Transverse colon (tissue), 4 donors: ENCODE measurements at regions not wholly inside any gene's neighbourhood (a gene's known extent, or its start where the extent isn't known, plus 50 kb on each side); places are given as distances from the start of the nearest gene placed in this dataset.

Experiments
- DNase-seq: peaks from one replicate; pipeline ENCODE4 v3.0.0-alpha.2; 2019
- H3K27ac ChIP-seq, 4 donors: fragments of 200-600 bp; sonication (generic); 2 replicates each; pipeline ENCODE4 v1.5.1; 2016 to 2018; ENCODE audit warnings: inconsistent platforms in 4 of 4
- H3K27me3 ChIP-seq: fragments of 200-600 bp; sonication (generic); 2 replicates; pipeline ENCODE4 v1.5.1; 2017; ENCODE audit warnings: inconsistent platforms
- H3K36me3 ChIP-seq, 4 donors: fragments of 200-600 bp; sonication (generic); 2 replicates each; pipeline ENCODE4 v1.5.1; 2017 to 2019; ENCODE audit warnings: inconsistent platforms in 4 of 4
- H3K4me1 ChIP-seq, 4 donors: fragments of 200-600 bp; sonication (generic); 2 replicates each; pipeline ENCODE4 v1.5.1; 2017 to 2020; ENCODE audit warnings: inconsistent platforms in 4 of 4
- H3K4me3 ChIP-seq, 4 donors: fragments of 200-600 bp; sonication (generic); 1 replicate in 1 of 4; 2 replicates in 3 of 4; pipeline versions ENCODE4 v1.5.1 to v1.6.1; 2017 to 2019; ENCODE audit warnings: inconsistent platforms in 4 of 4
- H3K9me3 ChIP-seq, 2 donors: fragments of 200-600 bp; sonication (generic); 2 replicates each; pipeline ENCODE4 v1.5.1; 2017 to 2019; ENCODE audit warnings: inconsistent platforms in 2 of 2
- EP300 ChIP-seq: sonication (generic); formaldehyde crosslinking; IDR thresholded peaks from one replicate; pipeline ENCODE4 v1.6.1; 2017; ENCODE audit warnings: antibody characterized with exemption, low read depth
- POLR2A ChIP-seq: fragments of 450-650 bp; IDR thresholded peaks from one replicate; pipeline ENCODE4 v1.6.1; 2016; ENCODE audit warnings: antibody characterized with exemption, mild to moderate bottlenecking, moderate library complexity
- POLR2AphosphoS5 ChIP-seq, 3 donors: sonication (generic); formaldehyde crosslinking; IDR thresholded peaks; one replicate each; pipeline ENCODE4 v1.6.1; 2016; ENCODE audit warnings: antibody characterized with exemption in 3 of 3
- WGBS, 2 donors: methylation state at CpG; one replicate each; pipeline ENCODE4 v1.1.5; 2018; ENCODE audit warnings: low coverage in 1 of 2; 5-methylcytosine and 5-hydroxymethylcytosine counted together
- in situ Hi-C, 4 donors: fragments of 200-750 bp; cut with MboI; loops; one replicate each; pipeline versions ENCODE4 v1.15.0 to v1.15.1; 2017; ENCODE audit warnings: low sequenced_read_pairs in 3 of 4, low pct_ligation_motif_present in 1 of 4, low pct_unique_long_range_greater_than_20kb in 1 of 4
- intact Hi-C: fragments of 100-400 bp; cut with DNase I; formaldehyde crosslinking; loops from one replicate; pipeline ENCODE4 v1.15.1; 2023; ENCODE audit warnings: low total_unique reads
- TF ChIP-seq, protein P1 (sequence below), 5 experiments: fragments of 200-600 bp in 3 of 5; fragments of 450-650 bp in 2 of 5; sonication (generic) in 3 of 5; IDR thresholded peaks; 1 replicate in 2 of 5; 2 replicates in 3 of 5; pipeline ENCODE4 v1.5.1; 2016 to 2017; ENCODE audit warnings: antibody characterized with exemption in 5 of 5, inconsistent platforms in 3 of 5, mild to moderate bottlenecking in 2 of 5, moderate library complexity in 1 of 5

DNA sequence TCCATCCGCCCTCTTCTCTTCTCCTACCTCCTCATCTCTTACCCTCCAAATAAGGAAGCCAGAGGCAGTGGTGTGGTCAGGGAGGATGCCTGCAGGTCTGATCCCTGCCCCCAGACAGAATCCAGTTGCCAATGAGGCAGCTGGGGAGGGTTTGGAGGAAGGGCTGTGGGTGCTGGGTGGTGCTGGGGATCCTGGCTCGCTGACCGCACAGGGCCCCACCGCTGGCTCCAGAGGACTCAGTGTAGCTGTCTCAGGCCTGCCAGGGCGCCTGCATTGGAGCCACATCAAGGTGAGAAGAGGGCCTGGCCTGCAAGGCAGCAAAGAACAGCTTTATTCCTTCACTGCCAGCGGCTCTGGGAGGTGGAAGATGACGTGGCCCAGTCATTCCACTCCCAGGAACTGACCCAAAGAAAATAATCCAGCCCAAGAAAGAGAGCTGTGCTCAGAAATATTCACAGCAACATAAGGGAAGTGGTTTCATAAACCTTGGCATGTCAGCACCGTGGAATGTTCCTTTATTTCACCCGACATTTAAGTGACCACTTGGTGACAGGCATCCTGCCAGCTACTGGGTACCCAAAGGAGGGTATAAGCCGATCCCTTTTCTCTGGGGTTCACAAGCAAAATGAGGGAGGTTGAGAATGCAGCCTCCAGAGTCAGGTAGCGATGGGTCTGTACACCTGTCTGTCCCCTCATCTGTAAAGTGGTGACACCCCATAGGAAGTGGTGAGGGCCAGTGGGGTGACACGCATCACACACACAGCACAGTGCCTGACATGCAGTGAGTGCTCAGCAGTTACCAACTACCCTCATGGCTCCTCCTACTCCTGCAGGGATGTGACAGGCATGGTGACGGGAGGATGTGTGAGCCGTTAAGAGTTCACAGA is 125.1 kb downstream of the SNX5 start:
- Histone ChIP-seq H3K27me3 (no peaks in the 10 kb centered on the region), H3K4me3 (no peak overlapping the region), H3K4me1 (peaks cover 0 to 30% (median 9%) of the 10 kb centered on the region in 4 donors), H3K27ac (peak overlapping the region; percentile 66 to 73 (median 70)), H3K9me3 (no peaks in the 10 kb centered on the region), H3K36me3 (no peaks in the 10 kb centered on the region)
- intact Hi-C loops = no loop called here
- WGBS, 2 donors = 51 to 65% methylated on average over 3 to 14 of the region's 14 CpGs
- in situ Hi-C loops = no loop called here
- no peak for DNase-seq
- peak in 1 of 3 donors; percentile 30 for TF ChIP-seq POLR2AphosphoS5 (IDR thresholded peaks at IDR 0.05)
- TF ChIP-seq EP300 = no peak

DNA sequence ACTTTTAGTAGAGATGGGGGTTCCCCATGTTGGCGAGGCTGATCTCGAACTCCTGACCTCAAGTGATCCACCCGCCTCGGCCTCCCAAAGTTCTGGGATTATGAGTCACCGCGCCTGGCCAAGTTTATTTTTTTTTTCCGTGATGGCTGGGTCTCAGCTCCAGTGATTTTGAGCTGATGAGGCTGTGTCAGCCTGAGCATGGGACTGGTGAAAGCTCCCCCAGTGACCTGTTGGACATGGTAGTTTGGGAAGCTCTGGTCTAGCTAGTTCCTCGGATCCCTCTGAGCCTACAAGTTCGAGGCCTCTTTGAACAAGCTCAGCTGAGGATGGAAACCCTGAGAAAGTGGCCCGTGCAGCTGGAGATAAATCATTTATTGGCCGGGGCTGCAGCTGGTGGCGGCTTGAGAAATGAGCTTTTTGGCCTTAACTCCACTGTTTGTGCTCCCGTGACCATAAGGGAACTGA is 126.8 kb downstream of the SNX5 start:
- H3K27me3 ChIP-seq = no peaks in the 10 kb centered on the region
- peaks cover 0 to 27% (median 9%) of the 10 kb centered on the region in 4 donors for H3K4me1 ChIP-seq
- TF ChIP-seq EP300 (no peak), POLR2A (no peak), POLR2AphosphoS5 (IDR thresholded peaks at IDR 0.05) (no peak)
- TF ChIP-seq, protein P1, sequence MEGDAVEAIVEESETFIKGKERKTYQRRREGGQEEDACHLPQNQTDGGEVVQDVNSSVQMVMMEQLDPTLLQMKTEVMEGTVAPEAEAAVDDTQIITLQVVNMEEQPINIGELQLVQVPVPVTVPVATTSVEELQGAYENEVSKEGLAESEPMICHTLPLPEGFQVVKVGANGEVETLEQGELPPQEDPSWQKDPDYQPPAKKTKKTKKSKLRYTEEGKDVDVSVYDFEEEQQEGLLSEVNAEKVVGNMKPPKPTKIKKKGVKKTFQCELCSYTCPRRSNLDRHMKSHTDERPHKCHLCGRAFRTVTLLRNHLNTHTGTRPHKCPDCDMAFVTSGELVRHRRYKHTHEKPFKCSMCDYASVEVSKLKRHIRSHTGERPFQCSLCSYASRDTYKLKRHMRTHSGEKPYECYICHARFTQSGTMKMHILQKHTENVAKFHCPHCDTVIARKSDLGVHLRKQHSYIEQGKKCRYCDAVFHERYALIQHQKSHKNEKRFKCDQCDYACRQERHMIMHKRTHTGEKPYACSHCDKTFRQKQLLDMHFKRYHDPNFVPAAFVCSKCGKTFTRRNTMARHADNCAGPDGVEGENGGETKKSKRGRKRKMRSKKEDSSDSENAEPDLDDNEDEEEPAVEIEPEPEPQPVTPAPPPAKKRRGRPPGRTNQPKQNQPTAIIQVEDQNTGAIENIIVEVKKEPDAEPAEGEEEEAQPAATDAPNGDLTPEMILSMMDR (IDR thresholded peaks at IDR 0.05) = no peak
- H3K9me3 ChIP-seq = no peaks in the 10 kb centered on the region
- intact Hi-C loops (no loop called here), in situ Hi-C loops (no loop called here)
- peak overlapping the region; percentile 66 to 73 (median 70) for H3K27ac ChIP-seq
- WGBS, 2 donors = 57 to 76% methylated on average over 5 to 13 of the region's 13 CpGs
- no peak overlapping the region for H3K4me3 ChIP-seq
- DNase-seq = no peak
- H3K36me3 ChIP-seq = no peaks in the 10 kb centered on the region

GRCh38 chr20:17840423-17840822 is 128.2 kb downstream of the SNX5 start:
- Histone ChIP-seq H3K27me3 (no peaks in the 10 kb centered on the region), H3K4me1 (peaks cover 0 to 22% (median 0%) of the 10 kb centered on the region in 4 donors), H3K9me3 (no peaks in the 10 kb centered on the region), H3K4me3 (no peak overlapping the region), H3K27ac (no peak overlapping the region), H3K36me3 (no peaks in the 10 kb centered on the region)
- DNase-seq = no peak
- intact Hi-C loops = no loop called here
- in situ Hi-C loops = no loop called here
- 97 to 98% methylated on average over 5 of the region's 5 CpGs for WGBS, 2 donors
- no peak for TF ChIP-seq POLR2AphosphoS5 (IDR thresholded peaks at IDR 0.05)
- TF ChIP-seq, protein P1 (IDR thresholded peaks at IDR 0.05) = no peak
- no peak for TF ChIP-seq EP300
- TF ChIP-seq POLR2A = no peak

DNA sequence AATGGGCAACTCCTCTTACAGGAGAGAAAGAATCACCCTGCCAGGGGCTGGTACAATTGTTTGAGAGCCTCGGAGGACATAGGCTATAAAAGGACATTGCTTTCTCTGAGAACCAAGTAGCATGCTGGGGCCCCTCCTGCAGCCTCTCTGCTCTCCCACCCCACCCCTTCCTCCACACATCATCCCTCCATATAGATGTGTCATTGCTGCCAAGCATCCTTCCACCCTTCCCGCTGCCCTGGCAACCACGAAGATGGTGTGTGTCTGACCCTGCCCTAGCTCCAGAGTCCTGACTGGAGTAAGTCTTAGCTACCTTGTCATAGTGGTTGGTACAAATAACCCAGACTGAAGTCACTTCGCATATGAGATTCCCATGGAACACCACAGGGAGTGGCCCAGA is 129.7 kb downstream of the SNX5 start:
- no peaks in the 10 kb centered on the region for H3K9me3 ChIP-seq
- peaks cover 0 to 24% (median 0%) of the 10 kb centered on the region in 4 donors for H3K4me1 ChIP-seq
- intact Hi-C loops (no loop called here), in situ Hi-C loops (no loop called here)
- no peak overlapping the region for H3K27ac ChIP-seq
- no peak for DNase-seq
- TF ChIP-seq POLR2A (no peak), POLR2AphosphoS5 (IDR thresholded peaks at IDR 0.05) (no peak), EP300 (no peak)
- TF ChIP-seq, protein P1 (IDR thresholded peaks at IDR 0.05) = no peak
- 89 to 100% methylated on average over 1 to 4 of the region's 4 CpGs for WGBS, 2 donors
- H3K4me3 ChIP-seq = no peak overlapping the region
- H3K27me3 ChIP-seq = no peaks in the 10 kb centered on the region
- H3K36me3 ChIP-seq = no peaks in the 10 kb centered on the region
